HG03354 (cell line): ENCODE measurements at regions not wholly inside any gene's neighbourhood (a gene's known extent, or its start where the extent isn't known, plus 50 kb on each side); places are given as distances from the start of the nearest gene placed in this dataset.

Source experiments
- ATAC-seq: cut with Tn5 transposase; IDR thresholded peaks from one replicate; pipeline ENCODE4 v1.9.1; 2021; ENCODE audit warnings: mild to moderate bottlenecking; ENCODE audit not compliant: unreplicated experiment, poor library complexity, severe bottlenecking

DNA sequence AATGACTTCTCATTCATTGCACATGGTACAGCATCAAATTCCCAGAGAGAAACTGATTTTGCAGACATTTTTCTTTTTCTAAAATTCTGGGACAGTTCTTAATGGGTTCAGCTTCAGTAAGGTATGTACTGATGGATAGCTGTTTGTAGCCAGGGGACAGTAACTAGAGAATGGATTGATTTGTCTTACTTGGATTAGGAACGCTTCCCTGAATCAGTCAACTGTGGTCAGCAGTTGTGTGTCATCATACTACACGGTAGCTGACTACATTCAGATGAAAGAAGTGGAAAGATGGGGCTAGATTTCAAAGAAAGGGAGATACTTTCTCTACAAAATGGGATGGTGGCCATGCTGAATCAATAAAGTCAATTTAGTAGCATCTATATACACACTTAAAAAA is 431.4 kb downstream of the GRB14 start:
- no peak for ATAC-seq

DNA sequence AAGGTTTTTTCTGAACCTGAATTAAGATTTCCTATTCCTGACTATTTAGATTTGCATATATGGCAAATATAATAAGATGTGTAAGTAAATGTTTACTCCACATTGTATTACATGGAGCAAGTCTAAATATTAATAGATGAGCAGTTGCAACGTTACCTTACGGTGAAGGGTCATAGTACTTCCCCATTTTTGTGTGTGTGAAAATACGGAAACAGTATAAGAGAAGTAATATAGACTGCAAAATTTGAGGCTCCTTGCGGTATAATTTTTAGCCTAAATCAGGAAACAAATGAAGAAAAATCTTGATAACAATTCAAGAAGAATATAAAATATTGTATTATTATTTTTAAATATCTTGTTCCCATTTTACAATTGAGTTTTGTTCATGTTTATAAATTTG is 434.2 kb downstream of the GRB14 start:
- ATAC-seq: no peak

DNA sequence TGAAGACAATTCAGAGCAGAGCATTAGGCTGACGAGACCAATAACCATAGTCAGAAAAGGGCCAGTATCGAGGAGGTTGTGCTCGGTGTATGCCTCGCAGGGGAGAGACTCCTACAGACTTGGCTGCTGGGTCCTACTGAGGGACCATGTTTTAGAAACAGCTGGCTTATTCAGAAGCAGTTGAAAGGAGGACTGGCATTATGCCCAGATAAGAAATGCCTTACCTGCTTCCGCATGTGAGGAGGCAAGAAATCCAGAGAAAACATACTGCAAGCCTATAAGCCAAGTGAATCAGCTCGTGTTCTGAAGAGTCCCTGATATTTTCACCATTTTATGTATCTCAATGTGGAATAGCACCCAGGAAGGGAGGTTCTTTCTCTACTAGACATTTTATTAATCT is 434.7 kb downstream of the GRB14 start:
- ATAC-seq: no peak

DNA sequence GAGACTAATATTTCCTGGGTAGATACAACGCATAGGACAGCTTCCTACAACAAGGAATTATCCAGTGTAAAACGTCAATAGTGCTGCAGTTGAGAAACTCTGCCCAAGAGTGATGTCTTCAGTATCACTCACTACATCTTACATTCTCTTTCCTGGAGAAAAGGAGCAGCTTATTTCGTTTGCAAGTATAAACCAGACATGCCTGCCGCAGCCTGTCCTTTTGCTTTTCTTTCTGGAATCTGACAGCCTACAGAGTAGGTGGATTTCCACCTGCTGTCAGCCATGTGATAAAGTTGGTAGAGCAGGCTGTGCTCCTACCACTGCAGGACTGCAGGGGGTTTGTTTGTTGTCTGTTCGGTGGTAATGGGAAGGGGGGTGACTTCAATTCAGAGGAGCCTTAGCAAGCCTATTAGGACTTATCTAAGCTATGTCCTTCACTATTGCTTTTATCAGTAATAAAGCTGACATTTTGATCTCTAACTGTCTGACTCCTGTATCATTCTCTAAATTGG is 439.1 kb downstream of the GRB14 start:
- no peak for ATAC-seq

DNA sequence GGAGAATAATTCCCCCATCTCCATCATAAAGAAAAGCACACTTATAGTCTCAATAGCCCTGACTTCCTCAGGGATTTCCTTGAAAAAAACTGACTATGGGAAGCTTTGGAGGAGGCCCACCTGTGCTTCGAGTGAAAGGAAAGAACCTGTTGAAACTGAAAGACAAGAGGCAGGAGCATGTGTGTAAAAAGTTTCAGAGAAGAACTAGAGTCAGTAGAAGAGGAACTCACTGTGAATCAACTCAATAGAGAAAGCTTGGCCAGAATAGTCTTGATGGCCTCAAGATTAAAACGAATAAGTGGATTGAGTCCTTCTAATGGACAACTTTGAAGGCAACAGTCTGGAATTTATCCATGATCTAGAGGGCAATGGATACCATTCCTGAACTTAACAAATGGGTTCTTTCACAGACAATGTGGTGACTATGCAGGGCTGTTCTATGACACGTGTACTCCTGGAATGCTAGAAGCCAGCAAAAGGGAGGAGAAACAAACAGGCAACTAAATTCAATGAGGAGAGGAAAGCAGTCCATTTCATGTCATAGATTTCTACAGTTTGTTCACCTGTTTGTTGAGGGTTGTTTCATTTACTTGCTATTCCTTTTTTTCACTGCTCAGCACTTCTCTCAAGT is 442.3 kb downstream of the GRB14 start:
- ATAC-seq: peak; percentile 44

DNA sequence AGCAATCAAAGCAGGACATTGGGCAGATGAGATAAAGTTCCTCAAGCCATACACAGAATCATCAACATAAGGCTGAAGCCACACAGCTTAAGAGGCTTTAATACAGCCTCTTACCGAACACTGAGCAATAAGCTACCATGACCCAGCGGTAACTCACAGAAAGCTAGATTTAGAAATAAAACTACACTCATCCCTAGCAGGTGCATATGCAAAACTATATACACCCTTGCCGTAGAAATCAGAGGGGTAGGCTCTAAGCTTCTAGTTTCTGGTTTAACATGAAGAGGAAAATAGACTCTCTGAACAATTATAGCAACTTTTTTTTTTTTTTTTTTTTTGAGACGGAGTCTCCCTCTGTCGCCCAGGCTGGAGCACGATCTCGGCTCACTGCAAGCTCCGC is 428.8 kb upstream of the FIGN start:
- ATAC-seq: no peak

DNA sequence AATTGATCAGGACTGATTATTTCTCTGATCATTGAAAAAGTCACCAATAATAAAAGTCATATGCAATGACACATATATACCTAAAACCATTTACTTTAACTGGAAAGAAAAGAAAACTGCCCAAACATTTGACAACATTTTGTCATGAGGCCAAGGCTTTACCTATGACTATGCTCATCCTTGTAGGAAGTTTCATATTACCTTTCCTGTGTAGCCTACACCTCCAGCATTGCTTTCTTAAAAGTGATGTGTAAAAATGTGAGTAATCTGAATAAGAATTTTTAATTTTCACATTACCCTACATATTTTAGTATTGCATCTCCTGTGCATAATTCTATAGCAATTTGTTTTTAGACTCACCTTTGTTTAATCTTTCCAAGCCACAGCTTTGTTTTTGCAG is 419.8 kb upstream of the FIGN start:
- ATAC-seq: no peak

DNA sequence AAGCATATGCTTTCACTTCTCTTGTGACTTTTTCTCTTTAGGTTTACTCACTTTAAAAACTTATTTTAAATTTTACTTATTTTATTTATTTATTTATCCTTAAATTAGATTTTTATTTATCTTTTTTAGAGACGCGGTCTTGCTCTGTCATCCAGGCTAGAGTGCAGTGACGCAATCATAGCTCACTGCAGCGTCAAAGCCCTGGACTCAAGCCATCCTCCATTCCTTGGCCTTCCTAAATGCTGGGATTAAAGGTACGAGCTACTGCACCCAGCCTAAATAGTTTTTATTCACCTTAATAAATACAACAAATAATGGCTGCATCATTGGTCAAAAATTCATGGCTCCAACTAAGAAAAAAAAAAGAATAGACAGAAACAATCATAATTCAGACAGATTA is 415.7 kb upstream of the FIGN start:
- no peak for ATAC-seq

DNA sequence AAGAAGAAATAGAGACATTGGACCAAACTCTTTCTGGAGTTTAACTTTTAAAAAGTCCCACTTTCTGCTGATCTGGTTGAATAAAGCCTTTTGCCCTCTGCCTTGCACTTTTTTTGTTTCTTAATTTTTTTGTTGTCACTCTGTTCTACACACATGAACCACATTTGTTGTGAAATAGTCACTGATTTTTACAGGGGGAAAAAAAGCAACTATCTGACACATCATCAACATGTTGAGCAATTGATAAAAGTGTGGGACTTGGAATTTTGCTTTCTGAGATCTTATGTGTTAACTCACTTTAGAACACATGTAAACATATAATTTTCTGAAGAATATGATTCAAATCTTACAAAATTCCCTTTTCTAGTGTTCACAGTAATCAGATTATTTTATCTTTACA is 414.8 kb upstream of the FIGN start:
- ATAC-seq: no peak

DNA sequence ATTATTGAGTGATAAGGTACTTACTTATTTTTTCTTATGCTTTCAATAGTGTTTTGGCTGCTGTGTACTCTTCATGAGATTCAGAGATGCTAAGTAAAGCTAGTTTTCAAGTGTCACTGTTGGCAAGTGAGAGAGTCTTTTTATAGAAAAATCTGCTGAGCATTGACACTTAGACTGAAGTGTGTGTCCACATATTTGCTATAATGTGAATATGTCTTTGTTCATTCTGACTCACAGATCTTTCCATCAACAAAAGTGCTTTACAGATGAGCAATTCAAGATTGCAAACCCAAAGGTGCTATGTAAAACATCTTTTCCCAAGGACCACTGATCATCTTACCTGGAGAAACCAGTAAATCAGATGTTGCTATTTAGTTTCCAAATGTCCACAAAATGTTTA is 410.6 kb upstream of the FIGN start:
- no peak for ATAC-seq

DNA sequence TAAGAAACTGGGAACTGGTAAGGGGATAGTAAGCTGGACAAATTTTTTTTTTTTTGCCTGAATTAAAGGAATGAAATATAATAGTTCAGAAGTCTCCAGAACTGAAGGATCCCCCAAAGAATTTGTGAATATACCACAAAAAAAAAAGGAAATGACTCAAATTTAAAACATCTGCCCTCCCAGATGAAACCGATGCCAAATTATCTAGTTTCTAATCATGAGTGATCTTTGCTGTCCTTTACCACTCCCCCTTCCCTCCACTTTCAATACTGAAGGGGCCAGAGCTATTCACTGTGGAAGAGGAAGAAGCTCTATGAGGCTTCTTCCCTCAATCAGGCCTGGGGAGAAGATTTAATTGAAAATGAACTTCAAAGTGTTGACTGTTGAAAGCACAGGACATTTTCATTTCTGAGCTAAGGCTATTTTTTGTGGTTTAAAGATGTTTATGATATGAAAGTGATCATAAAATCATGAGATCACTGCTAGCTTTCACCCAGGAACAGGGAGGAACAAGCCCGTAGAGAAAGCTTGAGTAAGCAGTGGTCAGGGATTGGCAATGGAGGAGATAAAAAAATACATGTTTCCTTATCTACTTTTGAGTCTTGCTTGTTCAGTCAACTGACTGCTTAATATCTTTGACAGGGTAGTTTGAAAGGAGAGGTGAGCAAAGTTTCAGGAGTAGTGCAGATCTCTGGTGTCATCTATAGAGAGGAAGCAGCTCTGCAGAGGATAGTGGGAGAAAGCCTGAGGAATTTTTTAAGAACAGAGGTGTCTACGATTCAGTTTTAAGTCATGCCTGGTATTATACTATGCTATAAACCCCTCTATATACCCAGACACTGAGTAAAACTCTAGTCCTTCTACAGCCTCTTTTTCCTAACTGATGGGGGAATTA is 409.5 kb upstream of the FIGN start:
- ATAC-seq: no peak

DNA sequence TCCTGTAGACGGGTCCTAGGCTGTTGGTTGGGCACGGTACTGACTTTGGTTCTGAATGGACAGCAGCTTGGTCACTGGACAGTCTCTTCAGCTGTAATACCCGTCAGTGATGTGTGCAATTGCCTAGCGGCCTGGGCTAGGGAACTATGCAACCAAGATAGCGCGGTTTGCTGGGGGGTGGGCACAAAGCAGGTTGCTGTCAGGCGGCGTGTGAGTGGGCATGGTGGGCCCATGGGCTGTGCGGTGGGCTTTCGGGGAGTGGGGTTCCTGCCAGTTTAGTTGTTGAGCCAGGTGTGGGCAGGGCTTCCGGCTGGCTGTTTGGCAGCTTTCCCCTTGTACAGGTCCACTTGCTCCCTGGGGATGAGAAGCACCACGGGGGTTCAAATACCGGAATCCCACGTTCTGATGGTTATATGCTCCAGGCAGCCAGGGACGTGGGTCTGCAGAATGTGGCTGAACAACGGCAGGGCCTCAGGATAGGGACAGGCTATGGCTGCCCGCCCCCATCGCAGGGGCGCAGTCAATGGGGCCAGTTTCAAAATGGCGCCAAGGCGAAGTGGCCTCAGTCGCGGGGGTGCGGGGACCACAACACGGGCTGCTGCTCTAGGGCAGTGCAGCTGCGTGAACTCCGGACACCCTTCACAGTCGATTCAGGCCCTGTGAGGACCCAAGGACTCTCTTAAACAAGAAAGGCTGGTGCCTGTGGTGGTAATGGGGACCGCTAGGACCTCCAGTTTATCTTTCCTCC is 407.5 kb upstream of the FIGN start:
- ATAC-seq: no peak

DNA sequence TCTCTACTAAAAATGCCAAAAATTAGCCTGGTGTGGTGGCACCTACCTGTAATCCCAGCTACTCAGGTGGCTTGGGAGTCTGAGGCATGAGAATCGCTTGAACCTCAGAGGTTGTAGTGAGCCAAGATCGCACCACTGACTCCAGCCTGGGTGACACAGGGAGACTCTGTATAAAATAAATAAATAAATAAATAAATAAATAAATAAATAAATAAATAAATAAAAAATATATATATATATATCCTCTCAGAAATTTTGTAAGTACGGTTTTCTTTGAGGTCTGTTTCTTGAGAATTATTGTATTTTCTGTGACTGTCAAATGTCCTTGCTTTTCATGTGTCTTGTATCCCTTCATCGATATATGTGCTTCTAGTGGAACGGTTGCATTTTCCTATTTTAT is 406.9 kb upstream of the FIGN start:
- no peak for ATAC-seq

DNA sequence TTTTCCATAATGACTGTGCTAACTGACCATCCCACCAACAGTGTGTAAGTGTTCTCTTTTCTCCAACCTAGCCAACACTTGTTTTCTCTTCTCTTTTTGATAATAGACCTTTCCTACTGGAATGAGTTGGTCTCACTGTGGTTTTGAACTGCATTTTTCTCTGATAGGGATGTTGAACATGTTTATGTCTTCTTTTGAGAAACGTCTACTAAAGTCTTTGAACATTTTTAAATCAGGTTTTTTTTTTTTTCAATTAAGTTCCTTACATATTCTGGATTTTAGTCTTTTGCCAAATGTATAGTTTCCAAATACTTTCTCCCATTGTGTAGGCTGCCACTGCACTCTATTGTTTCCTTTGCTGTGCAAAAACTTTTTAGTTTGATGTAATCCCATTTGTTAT is 405.5 kb upstream of the FIGN start:
- ATAC-seq: no peak

DNA sequence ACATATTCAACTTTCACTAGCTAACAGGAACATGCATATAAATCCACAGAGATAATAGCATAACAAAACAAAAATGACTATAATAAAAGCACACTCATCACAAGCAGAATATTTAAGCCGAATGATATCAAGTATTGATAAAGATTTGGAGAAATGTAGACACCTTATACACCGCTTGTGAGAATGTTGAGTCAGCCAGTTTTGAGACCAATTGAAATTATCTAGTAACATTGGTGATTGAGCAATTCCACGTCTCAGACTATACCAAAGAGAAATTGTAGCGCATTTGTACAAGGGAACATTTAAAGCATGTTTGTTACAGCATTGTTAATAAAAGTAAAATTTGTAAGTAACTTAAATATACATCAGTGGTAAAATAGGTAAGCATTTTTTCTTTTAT is 402.9 kb upstream of the FIGN start:
- ATAC-seq: no peak

DNA sequence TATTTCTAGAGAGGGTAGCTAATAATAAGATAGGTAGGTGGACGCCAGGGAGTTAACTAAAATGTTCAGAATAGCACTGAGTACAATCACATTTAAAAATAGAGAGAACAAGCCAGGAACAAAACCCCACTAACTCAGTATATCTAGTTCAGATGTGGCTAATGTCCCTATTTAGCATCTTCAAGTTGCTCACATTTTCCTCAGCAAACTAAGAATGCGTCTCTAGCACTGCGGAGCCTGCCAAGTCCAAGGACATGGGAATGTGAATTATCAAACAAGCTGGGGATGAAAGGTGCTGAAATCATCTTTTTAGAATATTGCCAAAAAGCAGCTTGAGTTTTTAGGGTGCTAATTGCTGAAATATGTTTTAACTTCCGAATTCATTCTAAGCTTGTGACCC is 398.5 kb upstream of the FIGN start:
- ATAC-seq: no peak

DNA sequence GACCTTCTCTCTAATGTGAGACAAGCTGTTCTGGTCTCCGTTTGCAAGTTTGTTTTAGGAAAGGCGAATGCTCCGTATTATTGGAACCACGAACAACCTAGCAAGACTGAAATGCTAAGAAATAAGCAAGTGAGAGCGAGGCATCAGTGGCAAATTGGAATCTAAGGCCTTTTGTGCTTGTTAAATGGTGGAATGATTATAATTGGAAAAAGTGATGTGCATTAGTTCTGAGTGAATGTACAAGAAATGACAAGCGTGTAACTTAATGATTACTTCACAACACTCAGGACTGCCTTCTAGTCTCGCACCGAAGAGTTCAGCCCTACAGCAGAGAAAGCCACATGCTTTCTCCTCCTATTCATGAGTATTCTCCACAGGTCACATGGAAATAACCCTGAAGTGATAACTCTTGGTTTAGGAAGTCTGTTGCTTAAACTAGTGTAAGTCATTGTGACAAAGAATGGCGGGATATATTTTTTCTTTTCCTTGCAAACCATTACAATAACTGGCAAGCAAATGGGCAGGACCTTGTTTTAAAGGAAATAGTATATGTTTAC is 392.2 kb upstream of the FIGN start:
- no peak for ATAC-seq

DNA sequence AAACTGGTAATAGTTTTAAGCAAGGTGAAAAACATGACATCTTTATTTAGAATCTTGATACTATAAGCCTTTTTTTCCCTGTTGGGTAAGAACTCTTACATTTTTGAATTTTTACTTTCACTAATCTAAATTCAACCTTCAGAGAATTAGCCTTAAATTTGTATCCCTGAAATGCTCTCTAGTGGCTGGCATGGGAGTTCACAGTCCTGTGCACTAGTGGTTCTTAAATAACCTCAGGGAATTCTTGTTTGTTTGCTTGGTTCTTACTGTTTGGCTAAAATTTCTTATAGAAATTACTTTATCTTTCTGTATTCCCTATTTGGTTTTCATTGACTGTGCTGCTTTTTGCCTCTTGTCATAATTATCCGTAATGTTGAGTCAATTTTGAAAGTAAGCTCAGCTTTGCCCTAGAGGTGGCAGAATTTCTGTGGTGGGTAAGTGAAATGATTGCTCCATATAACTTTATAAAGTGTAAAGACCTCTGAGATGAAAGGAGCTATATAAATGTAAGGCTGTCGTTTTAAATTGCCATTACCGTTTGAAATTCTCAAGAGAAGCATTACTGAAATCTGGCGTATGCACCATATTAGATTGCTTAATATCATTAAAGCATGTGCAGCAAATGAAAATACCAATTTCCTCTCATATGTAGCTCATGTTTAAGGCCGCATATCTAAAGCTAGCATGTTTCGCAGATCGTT is 391.3 kb upstream of the FIGN start:
- ATAC-seq: no peak

DNA sequence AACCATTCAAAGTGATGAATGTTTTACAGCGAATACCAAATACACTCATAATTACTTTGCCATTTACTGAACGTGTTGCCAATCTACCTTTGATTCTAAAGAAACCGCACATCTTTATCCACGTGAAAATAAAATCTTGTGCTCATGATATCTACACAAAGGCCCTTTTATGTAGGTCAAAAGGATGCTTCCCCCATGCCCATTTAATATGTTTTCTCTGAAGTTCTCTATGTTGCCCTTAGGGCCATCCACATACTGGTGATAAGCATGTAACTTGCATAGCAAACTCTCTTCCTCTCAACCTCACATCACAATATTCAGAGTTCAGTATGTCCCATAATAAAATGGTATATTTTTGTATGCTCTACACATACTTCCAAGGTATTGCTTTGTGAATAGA is 380.0 kb upstream of the FIGN start:
- ATAC-seq: no peak

DNA sequence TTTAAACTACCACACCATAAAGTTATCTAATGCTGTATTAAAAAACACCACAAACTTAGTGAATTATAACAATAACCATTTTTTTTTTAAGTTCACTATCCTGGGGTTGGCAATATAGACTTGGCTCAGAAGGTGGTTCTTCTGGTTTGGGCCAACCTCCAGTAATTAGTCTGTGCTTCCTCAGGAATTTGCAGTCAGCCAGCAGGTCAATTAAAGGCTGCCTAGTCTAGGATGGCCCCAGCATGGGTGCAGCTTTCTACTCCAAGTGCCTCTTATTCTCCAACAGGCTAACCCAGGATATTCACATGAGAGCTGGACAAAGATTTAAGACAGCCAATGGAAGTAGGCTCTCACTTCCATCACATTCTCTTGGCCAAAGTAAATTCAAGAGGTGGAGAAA is 379.1 kb upstream of the FIGN start:
- no peak for ATAC-seq
